Neutrophil (primary cell): ENCODE measurements at regions not wholly inside any gene's neighbourhood (a gene's known extent, or its start where the extent isn't known, plus 50 kb on each side); places are given as distances from the start of the nearest gene placed in this dataset.
"Not testable (repeated sequence)": the region's sequence is repeated elsewhere in the genome, so short reads cannot be mapped to it uniquely, and the experiment has no call there.

Source experiments
- H3K27ac ChIP-seq: fragments of 200-600 bp; sonication (generic); 2 replicates; pipeline ENCODE4 v1.5.1; 2016; ENCODE audit warnings: mild to moderate bottlenecking, moderate library complexity
- H3K27me3 ChIP-seq: fragments of 200-600 bp; sonication (generic); 2 replicates; pipeline ENCODE4 v1.6.0; 2016; ENCODE audit warnings: mild to moderate bottlenecking
- H3K36me3 ChIP-seq: fragments of 200-600 bp; sonication (generic); 2 replicates; pipeline ENCODE4 v1.5.1; 2017
- H3K4me1 ChIP-seq, 2 experiments: fragments of 200-600 bp in 1 of 2; sonication (generic) in 1 of 2; 1 replicate in 1 of 2; 2 replicates in 1 of 2; pipeline versions ENCODE4 v1.5.1 to v1.6.1; 2013 to 2016; ENCODE audit warnings: low read depth in 1 of 2, low read length in 1 of 2, mild to moderate bottlenecking in 1 of 2, moderate library complexity in 1 of 2; ENCODE audit not compliant: control insufficient read depth in 1 of 2, insufficient read depth in 1 of 2
- H3K4me3 ChIP-seq, 2 experiments: fragments of 200-600 bp in 1 of 2; sonication (generic) in 1 of 2; 1 replicate in 1 of 2; 2 replicates in 1 of 2; pipeline ENCODE4 v1.5.1; 2013 to 2016; ENCODE audit warnings: low read depth in 1 of 2, low read length in 1 of 2, mild to moderate bottlenecking in 1 of 2, moderate library complexity in 1 of 2
- H3K9me3 ChIP-seq: fragments of 200-600 bp; sonication (generic); 2 replicates; pipeline ENCODE4 v1.5.1; 2016
- TF ChIP-seq, protein P1 (sequence below): fragments of 200-600 bp; sonication (generic); IDR thresholded peaks from 2 replicates; pipeline ENCODE4 v1.5.1; 2016; ENCODE audit warnings: antibody characterized with exemption

DNA sequence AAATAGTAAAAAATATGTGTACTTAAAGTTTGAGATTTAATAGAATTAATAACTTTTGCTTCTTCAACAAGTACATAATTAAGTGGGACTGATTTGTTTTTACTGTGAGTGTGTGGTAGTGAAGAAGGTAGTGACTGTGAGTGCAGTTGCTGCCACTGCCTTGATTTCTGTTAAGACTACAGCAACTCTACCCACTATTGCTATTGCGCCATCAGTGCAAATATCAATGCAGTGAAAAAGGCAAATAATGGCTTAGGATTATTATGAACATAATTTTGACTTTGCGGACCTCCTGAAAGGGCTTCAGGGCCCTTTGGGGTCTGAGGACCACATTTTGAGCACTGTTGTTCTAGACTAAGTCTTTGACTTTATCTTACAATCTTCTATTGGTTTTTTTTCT lies 112.0 kb upstream of the PITX1 start:
- TF ChIP-seq, protein P1, sequence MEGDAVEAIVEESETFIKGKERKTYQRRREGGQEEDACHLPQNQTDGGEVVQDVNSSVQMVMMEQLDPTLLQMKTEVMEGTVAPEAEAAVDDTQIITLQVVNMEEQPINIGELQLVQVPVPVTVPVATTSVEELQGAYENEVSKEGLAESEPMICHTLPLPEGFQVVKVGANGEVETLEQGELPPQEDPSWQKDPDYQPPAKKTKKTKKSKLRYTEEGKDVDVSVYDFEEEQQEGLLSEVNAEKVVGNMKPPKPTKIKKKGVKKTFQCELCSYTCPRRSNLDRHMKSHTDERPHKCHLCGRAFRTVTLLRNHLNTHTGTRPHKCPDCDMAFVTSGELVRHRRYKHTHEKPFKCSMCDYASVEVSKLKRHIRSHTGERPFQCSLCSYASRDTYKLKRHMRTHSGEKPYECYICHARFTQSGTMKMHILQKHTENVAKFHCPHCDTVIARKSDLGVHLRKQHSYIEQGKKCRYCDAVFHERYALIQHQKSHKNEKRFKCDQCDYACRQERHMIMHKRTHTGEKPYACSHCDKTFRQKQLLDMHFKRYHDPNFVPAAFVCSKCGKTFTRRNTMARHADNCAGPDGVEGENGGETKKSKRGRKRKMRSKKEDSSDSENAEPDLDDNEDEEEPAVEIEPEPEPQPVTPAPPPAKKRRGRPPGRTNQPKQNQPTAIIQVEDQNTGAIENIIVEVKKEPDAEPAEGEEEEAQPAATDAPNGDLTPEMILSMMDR = no peak
- H3K36me3 ChIP-seq = no peaks in the 10 kb centered on the region
- no peaks in the 10 kb centered on the region for H3K27me3 ChIP-seq
- H3K9me3 ChIP-seq = no peaks in the 10 kb centered on the region
- peaks cover 7 to 22% of the 10 kb centered on the region in 2 experiments for H3K4me1 ChIP-seq
- no peak overlapping the region for H3K4me3 ChIP-seq
- H3K27ac ChIP-seq = no peak overlapping the region

DNA sequence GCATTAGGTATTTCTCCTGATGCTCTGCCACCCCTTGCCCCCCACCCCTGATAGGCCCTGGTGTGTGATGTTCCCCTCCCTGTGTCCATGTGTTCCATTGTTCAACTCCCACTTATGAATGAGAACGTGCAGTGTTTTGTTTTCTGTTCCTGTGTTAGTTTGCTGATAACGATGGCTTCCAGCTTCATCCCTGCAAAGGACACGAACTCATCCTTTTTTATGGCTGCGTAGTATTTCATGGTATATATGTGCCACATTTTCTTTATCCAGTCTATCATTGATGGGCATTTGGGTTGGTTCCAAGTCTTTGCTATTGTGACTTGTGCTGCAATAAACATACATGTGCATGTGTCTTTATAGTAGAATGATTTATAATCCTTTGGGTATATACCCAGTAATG lies 109.7 kb upstream of the PITX1 start:
- not testable (repeated sequence) for H3K27ac ChIP-seq, H3K9me3 ChIP-seq, H3K27me3 ChIP-seq, H3K4me3 ChIP-seq, H3K36me3 ChIP-seq
- peaks cover 6 to 14% of the 10 kb centered on the region in 2 experiments for H3K4me1 ChIP-seq

DNA sequence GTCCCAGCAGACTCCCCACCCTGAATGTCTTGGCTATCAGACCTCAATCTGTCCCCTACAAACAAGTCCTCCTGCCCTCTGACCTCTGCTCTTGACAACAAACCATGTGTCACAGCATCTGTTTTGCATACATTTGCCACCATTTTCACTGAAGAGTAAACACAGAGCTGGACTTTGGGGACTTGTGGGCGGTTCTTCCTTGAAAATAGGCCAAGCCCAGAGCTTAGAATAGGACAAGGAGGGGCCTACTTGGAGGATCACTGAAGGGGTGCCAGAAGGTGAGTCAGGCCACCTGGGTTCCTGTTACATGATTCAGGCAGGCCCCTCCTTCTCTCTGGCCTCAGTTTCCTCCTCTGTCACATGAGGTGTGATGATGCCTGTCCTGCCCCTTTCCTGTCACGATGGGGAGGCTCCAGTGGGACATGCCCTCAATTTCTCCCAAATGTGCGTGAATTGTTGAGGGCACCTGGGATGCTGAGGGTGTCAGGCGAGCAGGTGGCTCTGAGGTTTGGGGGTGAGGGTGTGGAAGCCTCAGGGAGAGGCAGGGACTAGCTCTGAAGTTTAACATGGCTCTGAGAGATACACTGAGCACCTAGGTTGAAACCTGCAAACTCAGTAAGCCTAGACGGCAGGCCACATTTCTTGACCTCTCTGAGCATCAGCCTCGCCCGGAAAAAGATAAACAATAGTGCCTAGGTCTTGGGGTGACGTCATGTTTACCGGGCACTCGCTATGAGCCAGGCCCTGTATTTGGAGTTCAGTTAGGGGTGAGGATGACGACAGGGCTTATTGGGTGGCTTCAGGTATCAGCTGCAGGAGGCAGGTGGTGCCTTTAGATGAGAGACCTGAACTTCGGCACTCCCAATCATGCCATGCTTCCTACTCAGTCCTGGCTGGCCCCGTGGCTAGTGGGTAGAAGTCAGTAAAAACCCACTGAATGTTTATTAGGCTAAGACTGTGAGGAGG lies 107.6 kb upstream of the PITX1 start:
- Histone ChIP-seq H3K4me3 (no peak overlapping the region), H3K4me1 (peaks cover 0 to 3% of the 10 kb centered on the region in 2 experiments), H3K27ac (no peak overlapping the region), H3K36me3 (no peaks in the 10 kb centered on the region), H3K27me3 (peaks cover 12% of the 10 kb centered on the region), H3K9me3 (no peaks in the 10 kb centered on the region)
- TF ChIP-seq, protein P1 = no peak

DNA sequence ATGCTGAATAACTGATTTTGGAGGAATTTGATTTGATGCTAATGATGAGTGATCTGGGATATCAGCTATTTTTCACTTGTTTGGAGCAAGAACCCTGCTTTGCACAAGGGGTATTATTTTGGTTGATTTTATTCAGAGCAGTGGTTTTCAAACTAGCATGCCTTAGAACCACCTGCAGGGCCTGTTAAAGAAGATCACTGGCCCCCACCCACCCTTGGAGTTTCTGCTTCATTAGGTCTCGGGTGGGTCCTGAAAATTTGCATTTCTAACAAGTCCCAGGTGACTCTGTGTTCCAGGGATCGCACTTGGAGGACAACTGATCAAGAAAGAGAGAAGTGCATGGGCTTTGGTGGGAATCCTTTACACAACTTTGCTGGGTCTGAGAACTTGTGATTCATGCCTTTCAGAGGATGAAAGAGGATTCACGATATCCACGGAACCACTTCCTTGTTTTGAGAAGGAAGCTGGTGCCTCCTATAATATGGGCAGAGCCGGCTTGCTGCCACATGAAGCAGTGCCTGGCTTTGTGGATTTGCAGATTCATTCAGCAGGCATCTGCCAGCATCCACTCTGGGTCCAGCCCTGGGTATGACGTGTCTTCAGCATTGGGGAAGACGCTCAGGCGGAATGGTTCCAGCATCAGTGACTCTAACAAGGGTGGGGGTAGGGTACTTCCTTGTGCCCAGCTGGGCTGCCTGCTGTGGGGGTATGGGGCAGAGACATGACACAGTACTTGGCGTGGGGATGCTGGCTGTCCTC lies 106.6 kb upstream of the PITX1 start:
- Histone ChIP-seq H3K9me3 (no peaks in the 10 kb centered on the region), H3K36me3 (no peaks in the 10 kb centered on the region), H3K4me3 (no peak overlapping the region), H3K4me1 (peaks cover 0 to 3% of the 10 kb centered on the region in 2 experiments), H3K27ac (no peak overlapping the region), H3K27me3 (peaks cover 12% of the 10 kb centered on the region)
- TF ChIP-seq, protein P1 = no peak

DNA sequence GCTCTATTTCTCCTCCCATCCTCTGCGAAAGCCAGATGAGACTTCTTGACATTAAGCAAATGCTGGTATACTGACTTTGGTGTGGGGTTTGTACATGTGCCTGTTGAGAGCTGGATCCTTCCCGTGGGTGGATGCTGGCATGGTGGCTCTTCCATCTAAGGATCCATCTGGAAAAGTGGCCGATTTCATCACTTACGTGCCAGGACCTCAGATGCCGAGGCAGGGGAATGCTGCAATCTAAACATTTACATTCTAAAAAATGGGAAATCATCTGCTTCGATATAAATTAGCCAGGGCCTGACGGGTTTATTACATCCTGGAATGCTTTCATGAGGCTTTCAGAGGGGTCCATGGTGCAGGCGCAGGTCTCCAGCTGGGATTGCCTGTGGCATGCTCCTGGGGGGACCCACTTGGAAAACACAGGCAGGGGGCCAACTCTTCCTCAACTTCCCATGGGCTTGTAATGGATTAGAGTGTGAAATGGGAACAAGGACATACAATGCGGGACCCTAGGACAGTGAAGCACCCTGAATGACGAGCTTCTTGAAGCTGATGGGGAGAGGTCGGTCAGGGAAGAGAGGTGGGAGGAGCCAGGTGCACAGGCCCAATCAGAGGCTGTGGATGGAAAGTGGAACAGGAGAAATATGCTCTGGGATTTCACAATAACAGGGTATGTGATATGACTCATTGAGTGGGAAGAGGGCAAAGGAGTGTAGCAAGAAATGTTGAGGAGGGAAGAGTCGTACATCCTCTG lies 105.5 kb upstream of the PITX1 start:
- H3K4me1 ChIP-seq = peaks cover 9 to 12% of the 10 kb centered on the region in 2 experiments
- no peak overlapping the region for H3K27ac ChIP-seq
- no peaks in the 10 kb centered on the region for H3K9me3 ChIP-seq
- H3K27me3 ChIP-seq = peaks cover 12% of the 10 kb centered on the region
- TF ChIP-seq, protein P1 = no peak
- no peak overlapping the region for H3K4me3 ChIP-seq
- H3K36me3 ChIP-seq = no peaks in the 10 kb centered on the region
